K562 (cell line): ENCODE measurements at regions not wholly inside any gene's neighbourhood (a gene's known extent, or its start where the extent isn't known, plus 50 kb on each side); places are given as distances from the start of the nearest gene placed in this dataset.

ENCODE experiments used
- BCL6 ChIP-seq: fragments of 250-450 bp; sonication (Bioruptor Pico); IDR thresholded peaks from 2 replicates; pipeline ENCODE4 v1.4.0; 2020
- ETV5 ChIP-seq: sonication (generic); formaldehyde crosslinking; IDR thresholded peaks from 2 replicates; pipeline ENCODE4 v1.4.0; 2020; ENCODE audit warnings: low read depth, mild to moderate bottlenecking, missing genetic modification reagents
- GTF2A2 ChIP-seq: IDR thresholded peaks from 2 replicates; pipeline ENCODE4 v1.6.1; 2016; ENCODE audit warnings: mild to moderate bottlenecking, missing genetic modification characterization, missing compliant biosample characterization
- MAZ ChIP-seq, 2 experiments: fragments of 450-650 bp in 1 of 2; sonication (generic) in 1 of 2; formaldehyde crosslinking; IDR thresholded peaks in 1 of 2; conservative IDR thresholded peaks in 1 of 2; 2 replicates each; pipeline versions ENCODE4 v1.4.0 to v1.5.0; 2020; ENCODE audit warnings: mild to moderate bottlenecking in 1 of 2, missing genetic modification reagents in 1 of 2
- THRB ChIP-seq: fragments of 450-650 bp; formaldehyde crosslinking; conservative IDR thresholded peaks from 2 replicates; pipeline ENCODE4 v1.4.0; 2022; ENCODE audit warnings: mild to moderate bottlenecking, missing genetic modification characterization
- ZNF780A ChIP-seq: fragments of 250-450 bp; sonication (Bioruptor Pico); IDR thresholded peaks from 2 replicates; pipeline ENCODE4 v1.5.0; 2021; ENCODE audit warnings: mild to moderate bottlenecking

GRCh38 chr4:17373666-17374065, 138.2 kb downstream of the QDPR start:
- TF ChIP-seq BCL6 (CRISPR knock-in tag) = no peak
- TF ChIP-seq GTF2A2 (tag) = no peak
- no peak for TF ChIP-seq ETV5 (CRISPR knock-in tag)
- TF ChIP-seq MAZ (CRISPR knock-in tag; conservative IDR thresholded peaks at IDR 0.05 in 1 of 2, IDR thresholded peaks at IDR 0.05 in 1 of 2) = no peak
- no peak for TF ChIP-seq ZNF780A (CRISPR knock-in tag)
- TF ChIP-seq THRB (CRISPR knock-in tag) = no peak
